ENCODE measurements at regions not wholly inside any gene's neighbourhood (a gene's known extent, or its start where the extent isn't known, plus 50 kb on each side); places are given as distances from the start of the nearest gene placed in this dataset.

DNA sequence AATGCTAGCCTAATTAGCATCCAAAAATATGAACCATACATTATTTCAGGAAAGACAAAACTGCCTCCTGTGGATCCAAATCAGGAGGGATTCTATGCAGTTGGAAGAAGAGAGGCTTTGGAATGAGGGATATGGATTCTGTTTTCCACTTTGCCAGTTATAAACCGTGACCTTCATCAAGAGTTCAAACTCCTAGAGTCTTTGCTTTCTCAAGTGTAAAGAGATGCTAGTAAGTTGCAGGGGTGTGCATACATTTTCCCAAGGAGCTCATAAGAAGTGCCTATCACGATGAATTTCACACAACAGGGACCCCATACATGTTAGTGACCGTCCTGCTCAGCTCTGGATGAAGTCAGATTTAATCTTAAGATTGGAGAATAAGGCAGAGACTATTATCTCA, 542.5 kb downstream of the SOX11 start:
- DNase-seq (ENCODE audit: extremely low read depth, low read depth), result no peak

DNA sequence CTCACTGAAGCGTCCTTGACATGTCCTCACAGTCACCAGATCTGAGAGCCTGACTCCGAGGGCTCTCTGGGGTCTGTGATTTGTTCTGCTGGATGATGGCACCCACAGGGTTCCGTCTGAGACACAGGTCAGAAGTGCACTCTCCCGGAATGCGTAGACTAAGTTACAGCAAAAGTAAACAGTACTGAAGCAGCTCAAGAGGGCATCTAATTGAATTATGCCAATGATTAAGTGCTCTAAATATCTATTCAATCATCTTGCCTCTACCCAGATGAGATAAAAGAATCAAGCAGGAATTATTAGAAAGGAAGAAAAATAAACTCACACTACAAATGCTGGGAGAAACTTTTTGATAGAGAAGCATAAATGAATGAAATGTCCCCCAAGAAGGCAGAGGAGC, 544.1 kb downstream of the SOX11 start:
- DNase-seq (ENCODE audit: extremely low read depth, low read depth), result no peak

DNA sequence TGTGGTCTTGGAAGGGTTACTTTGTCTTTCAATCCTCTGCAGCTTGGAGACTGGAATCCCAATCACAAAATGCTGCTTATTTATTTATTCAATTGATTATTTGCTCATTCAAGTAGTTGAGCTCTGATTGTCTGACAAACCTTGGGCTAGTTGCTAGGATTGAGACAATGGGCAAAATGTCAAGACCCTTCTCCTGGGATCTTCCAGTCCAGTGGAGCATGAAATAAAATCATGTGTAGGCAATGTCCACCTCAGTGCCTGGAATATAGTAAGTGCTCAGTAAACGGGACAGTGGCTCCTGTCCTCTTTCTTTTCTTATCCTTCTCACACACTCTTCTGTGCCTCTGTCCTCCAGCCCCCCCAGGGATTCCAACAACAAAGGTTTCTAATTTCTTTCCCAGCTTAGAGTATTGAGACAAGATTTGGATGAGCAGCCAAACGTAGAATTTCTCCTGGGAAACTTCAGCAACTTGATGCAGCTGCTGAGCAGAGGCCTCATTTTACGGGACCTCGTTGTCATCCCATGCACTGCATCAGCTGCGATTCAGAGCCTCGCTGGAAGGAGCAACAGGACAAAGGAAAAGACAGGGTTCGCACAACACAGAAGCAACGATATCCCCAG, 545.0 kb downstream of the SOX11 start:
- no peak for DNase-seq (ENCODE audit: extremely low read depth, low read depth)

DNA sequence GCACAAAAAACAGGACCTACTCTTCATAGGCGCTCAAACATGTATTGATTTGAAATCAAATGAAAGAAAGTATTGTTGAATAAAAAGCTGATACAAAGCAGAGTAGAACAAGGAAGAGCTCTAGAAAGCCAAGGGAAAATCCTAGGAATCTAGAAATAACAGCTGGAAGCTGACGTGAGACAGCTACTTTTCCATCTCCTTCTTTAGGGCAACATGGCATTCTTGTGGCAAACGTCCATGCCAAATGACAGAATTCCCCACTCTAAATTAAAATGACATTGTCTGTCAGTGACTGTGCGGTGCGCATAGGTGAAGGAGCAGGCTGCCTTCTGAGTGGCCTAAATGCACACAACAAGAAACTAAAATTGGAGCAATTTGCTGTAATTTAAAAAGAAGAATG, 557.4 kb downstream of the SOX11 start:
- DNase-seq (ENCODE audit: extremely low read depth, low read depth), result no peak

DNA sequence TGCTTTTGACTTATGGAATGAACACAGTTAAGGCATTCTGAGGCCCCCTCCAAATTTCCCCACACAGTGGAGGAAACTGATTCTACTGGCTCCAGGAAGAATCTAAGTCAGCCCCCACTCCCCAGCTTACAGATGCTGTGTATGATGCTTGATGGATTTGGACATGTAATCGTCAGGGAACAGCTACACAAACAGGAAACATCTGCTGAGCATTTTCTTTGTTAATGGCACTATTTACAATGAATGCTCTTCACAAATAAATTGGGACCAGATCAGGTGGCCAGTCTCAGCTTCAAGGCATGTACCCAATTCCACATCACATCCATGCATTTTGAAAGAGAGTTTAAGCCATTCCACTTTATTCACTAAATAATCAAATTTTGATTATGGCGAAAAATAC, 562.3 kb downstream of the SOX11 start:
- DNase-seq (ENCODE audit: extremely low read depth, low read depth), result no peak

DNA sequence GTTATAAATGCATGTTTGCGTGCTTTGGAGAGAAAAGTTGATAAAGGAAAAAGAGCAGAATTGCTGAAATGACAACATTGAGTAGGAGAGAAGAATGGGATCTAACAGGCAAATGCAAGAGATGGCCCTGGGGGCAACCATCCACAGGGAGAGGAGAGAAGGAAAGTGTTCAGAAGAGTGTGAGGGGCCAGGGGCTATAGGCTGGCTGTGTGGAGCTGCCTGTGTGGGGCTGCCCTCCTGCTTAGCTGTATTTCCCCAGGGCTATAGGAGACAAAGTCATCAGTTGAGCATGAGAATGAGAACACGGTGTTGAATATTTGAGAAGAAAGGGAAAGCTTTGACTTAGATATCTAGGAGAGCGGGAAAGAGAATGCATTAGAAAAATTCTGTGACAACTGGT, 572.0 kb downstream of the SOX11 start:
- no peak for DNase-seq (ENCODE audit: extremely low read depth, low read depth)

DNA sequence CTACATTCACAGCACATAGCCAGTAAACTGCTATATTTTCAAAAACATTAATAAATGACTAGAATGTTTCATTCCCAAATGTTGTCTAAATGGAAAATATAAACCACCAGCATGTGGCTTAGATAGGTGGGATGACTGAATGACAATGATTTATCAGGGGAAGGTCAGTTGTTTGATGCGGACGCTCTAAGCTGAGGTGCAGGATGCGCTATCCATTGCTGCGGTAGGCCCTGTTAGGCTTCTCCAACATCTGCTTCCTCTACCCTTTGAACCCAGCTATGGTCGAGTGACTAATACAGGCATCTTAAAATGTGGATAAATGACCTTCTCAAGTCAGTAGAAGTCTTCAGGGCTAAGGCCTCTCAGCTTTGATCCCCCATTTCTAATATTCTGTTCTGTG, 584.2 kb downstream of the CMPK2 start:
- no peak for DNase-seq (ENCODE audit: extremely low read depth, low read depth)

DNA sequence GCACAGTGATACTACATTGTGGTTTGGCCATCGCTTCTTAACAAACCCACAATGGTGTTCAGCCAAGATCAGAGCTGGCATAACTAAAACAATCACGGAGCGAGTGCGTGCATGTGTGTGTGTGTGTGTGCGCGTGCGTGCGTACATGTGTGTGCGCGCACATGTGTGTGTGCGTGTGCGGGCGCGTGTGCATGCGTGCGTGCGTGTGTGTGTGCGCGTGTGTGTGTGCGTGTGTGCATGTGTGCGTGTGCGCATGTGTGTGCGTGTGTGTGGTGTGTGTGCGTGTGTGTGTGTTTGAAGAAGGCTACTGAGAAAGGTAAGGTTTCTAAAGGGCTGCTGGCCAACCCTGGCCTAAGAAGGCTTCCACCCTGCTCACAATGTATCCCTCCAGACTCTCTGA, 582.4 kb downstream of the CMPK2 start:
- DNase-seq (ENCODE audit: extremely low read depth, low read depth), result no peak

DNA sequence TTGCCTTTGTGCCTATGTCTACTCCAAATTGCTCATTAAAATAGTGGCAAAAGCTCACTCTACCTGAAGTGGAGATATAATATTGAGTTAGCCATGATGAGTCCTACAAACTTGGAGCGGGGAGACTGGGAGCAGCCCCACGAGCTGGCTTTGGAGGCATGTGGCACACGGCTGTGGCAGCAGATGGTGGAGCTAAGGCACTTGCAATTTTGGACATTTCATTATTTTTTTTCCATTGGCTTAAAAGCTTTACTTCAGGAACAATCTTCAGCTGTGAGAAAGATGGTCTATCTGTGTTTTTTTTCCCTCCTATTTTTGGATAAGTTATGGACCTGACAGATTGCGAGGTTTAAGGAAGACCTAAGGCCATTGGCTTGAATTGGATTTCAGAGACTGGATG, 578.3 kb downstream of the CMPK2 start:
- no peak for DNase-seq (ENCODE audit: extremely low read depth, low read depth)

DNA sequence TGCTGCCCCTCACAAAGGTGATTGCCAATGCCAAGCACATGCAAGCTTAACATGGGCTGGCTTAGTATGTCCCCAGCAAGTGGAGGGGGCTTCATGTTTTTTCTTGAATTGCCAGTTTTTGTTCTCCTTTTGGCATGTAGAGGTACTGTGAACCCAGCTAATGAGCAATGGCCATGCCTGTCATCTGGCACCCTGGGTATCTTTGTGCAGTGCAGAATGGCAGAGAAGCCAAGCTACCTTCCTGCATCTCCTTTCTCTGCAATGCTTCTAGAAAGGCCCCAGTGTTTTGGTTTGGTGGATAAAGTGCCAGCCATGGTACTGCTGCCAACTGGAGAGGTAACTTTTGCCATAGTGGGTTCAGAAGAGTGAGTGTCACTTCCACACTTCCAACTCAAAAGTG, 576.9 kb downstream of the CMPK2 start:
- DNase-seq (ENCODE audit: extremely low read depth, low read depth), result no peak

DNA sequence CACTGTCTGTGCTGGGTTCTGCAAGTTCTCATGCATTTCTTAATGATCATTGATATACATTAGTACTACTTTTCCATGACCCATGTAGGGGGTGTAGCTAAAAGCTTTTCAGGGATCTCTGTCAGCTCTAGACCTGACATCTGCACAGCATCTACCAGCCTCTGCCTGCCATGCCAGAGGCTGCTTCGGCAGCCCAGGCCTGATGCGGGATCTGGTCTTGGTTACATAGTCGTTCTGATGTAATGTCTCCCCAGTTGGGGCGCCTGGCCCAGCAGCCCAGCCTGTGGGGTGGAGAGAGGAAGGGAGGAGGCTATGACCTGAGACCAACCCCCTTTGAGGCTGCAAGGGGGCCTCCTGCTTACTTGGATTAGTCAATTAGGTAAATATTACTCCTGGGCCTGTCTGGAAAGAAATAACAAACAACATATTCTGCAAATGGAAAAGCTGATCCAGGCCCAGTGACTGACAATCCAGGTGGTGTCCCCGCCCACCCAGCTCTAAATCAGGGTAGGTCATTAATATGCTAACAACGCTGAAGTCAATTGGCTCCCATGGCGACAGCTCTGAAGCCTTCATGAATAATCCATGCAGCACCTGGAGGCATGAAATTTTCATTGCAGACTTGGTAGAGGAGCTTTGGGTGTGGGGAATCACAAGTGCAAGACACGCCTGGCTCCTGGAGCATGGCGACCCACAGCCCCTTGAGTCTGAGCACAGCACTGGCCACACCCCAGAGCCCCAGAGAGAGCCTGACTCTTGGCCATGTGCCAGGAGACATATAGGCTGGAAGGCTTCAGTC, 575.3 kb downstream of the CMPK2 start:
- DNase-seq (ENCODE audit: extremely low read depth, low read depth), result no peak

DNA sequence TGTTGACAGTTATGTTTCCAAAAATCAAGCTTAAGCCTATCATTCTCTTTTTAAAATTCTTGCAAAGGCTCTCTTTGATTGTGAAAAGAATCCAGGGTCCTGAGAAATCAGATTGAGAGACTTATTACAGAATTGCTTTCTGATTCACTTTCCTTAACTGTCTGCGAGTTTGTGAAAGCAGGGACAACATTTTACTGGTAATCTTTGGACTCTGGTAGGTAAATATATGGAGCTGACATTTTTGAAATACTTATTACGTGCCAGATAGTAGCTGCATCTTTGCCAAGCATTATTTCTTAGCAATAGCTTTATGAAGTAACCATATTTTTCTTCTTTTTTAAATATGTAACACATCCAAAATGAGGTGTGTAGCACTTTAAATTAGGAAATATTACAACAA, 570.9 kb downstream of the CMPK2 start:
- no peak for DNase-seq (ENCODE audit: extremely low read depth, low read depth)

DNA sequence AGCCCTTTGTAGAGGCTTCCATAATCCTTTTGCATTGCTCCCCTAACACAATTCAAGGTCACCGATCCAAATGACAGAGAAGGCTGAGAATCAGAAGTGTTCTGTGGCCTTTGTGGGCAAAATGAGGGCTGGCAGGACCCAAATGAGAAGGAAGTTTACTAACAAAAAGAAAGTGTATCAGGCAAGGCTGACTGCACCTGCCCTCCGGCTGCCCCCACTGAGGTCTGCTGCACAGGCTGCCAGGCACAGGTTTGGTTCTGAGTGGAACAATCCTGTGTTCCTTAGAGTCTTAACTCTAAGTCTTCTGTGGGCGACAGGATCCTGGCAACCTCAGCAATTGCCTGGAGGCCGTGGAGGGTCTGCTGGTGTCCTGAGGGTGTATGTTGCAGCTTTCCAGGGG, 568.5 kb downstream of the CMPK2 start:
- DNase-seq (ENCODE audit: extremely low read depth, low read depth), result no peak

DNA sequence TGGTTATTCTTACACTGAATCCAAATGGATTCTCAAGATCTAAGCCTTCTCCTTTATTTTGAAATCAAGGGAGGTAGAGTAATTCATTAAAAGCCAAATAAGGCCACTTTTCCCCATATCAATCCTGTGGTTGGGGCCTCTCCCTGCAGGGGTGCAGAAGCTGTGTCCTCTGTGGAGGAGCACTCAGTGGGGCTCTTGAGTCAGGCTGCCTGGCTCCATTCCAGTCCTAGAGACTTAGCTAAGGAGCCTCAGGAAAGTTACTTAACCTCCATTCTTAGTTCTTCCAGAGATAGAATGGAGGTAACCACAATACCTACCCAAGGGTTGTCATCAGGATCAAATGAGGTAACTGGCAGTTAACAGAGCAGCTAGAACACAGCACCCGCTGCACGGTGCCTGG, 564.3 kb downstream of the CMPK2 start:
- no peak for DNase-seq (ENCODE audit: extremely low read depth, low read depth)

DNA sequence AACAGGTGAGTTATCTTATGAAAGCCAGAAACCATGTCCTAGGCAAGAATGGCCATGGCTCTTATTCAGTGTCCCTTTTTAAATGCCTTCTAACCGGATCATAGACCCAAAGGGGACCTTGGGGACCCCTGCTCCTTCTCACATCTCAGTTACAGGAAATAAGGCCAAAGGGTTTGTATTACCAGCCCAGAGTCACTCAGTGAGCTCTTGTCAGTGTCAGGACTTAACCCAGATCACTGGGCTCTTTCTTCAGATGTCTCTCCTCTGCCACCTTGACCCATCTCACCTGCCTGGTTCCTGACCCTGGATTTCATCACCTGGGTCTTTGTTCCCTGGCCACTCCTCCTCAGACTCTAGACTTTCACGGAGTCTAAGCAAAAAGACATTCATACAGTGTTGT, 556.7 kb downstream of the CMPK2 start:
- no peak for DNase-seq (ENCODE audit: extremely low read depth, low read depth)

DNA sequence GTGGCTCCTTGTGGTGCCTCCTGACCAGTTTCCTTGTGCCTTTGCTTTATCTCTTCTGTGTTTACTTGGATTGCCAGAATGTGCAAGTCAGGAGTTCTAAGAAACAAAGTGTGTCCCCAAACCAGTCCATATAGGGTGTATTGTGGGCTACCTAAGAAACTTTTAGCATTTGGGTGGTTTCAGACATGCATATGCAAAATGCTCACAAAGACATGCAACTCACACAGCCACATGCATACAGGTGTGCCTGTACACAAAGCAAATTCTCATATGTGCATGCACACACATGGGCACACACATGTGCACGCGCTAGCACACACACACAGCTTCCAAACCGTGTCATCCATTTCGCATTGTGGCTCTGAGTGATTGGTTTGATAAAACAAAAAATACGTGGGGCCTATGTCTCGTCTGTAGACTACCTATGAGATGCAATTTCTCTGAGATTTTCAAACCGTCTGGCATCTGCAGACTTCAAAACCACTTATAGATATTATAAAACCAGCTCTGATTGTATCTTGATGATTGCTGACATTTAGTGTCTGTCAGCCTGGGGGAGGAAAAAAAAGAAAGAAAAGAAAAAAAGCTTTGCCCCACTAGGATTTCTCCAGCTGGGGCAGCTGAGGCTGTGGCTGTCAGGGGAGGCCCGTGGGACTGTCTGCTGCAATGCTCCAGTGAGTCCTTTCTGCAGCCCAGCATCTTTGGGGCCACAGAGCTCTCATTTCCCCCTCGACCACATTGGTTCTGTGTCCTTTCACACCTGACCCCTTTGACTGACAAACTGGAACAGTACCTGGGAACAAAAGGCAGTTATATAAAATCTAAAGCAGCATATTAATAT, 556.1 kb downstream of the CMPK2 start:
- no peak for DNase-seq (ENCODE audit: extremely low read depth, low read depth)

DNA sequence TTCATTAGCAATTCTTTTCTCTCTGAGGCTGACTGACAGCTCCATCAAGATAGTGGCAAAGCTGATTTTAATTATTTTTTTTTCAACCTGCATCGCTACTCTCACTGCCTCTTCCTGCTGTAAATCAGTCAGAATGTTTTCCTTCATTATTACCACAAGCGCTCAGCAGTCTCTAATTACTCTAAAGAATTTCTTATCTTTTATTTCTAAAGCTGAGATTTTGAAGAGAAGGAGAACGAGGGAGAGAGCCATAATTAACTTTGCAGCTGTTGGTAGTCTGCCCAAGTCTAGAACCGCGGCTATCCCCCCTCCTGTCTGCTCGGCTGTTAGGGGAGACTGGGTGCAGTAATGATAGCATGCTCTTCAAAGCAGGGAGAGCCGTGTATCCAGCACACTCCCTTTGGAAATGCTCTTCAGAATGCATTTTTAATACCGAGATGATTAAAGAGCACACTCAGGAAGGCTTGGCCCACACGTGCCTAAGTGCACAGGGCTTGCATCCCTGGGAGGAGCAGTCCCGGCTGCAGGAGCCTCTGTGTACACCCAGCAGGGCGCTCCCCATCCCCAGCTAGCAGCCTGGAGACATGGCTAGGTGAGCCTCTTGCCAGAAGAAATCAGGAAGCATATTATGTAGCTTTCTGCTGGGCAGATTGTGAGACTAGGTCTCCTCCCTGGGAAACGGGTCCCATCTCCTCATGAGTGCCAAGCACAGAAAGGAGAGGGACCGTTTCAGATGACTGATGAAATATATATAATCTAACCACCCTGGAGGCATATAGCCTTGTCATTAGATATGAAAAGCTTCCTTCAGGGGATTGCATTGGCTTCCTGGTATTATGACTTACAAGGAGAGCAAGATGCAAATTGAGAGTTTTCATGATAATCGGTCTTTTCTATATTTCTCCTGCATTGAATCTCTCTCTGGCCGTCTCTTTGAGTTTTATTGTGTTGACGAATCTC, 555.2 kb downstream of the CMPK2 start:
- no peak for DNase-seq (ENCODE audit: extremely low read depth, low read depth)

DNA sequence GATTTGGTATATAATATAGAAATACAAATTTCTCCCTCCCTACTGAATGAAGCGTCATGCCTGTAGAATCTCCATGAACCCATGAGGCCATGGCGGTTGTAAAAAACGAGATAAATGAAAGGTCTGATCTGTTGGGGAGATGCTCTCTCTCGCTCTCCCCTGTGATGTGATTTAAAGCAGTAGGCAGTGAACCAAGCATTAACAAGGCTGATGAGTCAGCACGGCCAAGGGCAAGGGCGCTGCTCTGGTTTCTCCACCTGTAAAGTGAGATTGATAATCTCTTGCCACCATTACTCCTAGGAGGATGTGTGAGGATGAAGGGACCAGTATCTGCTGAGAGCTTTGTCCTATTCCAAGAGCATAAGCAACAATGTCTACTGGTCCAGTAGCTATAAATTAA, 553.3 kb downstream of the CMPK2 start:
- DNase-seq (ENCODE audit: extremely low read depth, low read depth), result no peak

DNA sequence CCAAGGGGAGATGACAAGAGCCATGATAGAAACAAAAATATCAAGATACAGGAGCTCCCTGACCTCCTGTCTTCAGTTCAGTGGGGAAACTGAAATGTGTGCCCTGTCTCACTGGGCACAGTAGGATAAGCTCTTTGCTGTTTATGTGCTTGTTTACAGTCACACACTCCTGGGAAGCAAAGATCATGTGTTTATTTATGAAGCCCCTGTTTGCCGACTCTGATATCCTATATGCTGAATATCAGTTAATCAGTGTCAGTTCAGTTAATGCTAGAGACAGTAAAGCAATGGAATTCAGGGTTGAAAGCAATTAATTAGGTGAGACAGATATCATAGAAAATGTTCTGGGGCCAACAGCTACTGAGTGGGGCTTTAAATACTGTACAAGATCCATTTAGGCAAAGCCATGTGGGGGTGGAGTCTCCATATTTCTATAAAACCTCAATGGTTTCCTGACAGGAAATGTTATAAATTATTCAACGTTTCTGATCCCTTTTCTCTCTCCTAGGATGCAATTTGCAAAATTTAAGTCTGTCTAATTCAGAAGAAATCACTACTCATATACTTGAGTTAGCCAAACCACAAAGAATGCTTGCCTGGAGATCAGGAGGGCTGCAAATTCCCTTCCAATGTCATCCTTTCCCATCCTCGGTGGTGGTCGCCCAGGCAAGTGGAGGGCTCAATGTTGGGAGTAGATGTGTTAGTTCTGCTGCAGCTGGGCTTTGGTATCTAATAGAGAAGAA, 551.3 kb downstream of the CMPK2 start:
- no peak for DNase-seq (ENCODE audit: extremely low read depth, low read depth)

DNA sequence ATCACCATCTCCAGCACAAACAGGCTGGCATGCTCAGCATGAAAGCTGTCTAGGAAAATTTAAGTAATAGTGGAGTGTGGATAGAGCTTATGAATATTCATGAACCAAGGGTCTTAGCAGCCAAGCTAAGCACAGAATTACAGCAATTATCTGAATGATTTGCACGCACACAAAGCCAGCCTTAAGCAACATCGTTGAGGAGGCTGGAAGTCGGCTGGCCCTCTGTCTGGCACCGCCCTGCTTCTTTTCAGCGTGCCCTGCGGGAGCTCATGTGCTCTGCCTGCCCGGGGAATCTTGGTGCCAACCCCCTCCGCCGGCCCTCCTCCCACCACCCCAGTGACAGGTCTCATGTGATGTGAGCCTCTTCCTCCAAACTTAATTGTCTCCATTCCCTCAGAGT, 540.1 kb downstream of the CMPK2 start:
- no peak for DNase-seq (ENCODE audit: extremely low read depth, low read depth)

Measured in NCI-H460 (cell line).